GM12891 (cell line): ENCODE measurements at regions not wholly inside any gene's neighbourhood (a gene's known extent, or its start where the extent isn't known, plus 50 kb on each side); places are given as distances from the start of the nearest gene placed in this dataset.

ENCODE experiments used
- POLR2AphosphoS5 ChIP-seq: IDR thresholded peaks from 2 replicates; pipeline ENCODE4 v1.6.1; 2011; ENCODE audit warnings: low read depth, low read length, control low read depth
- TAF1 ChIP-seq: IDR thresholded peaks from 2 replicates; pipeline ENCODE4 v1.6.1; 2011; ENCODE audit warnings: low read depth, low read length, control low read depth

GRCh38 chr7:89554209-89554608, 600.1 kb upstream of the STEAP1 start:
- TF ChIP-seq POLR2AphosphoS5 (no peak), TAF1 (no peak)
